Astrocyte (in vitro differentiated cells and primary cell): ENCODE measurements at regions not wholly inside any gene's neighbourhood (a gene's known extent, or its start where the extent isn't known, plus 50 kb on each side); places are given as distances from the start of the nearest gene placed in this dataset.

Source experiments
- DNase-seq: peaks from one replicate; pipeline ENCODE4 v3.0.0-alpha.2; 2010; ENCODE audit warnings: low read depth
- FAIRE-seq: peaks from 2 replicates; lab custom pipeline; 2011; peaks lifted over from hg19 to GRCh38; lab: Jason Lieb, UNC
- H2AFZ ChIP-seq: 2 replicates; pipeline ENCODE4 v1.6.0; 2012; ENCODE audit warnings: low read depth, low read length, inconsistent platforms
- H3K27ac ChIP-seq: 2 replicates; pipeline ENCODE4 v1.5.1; 2011; ENCODE audit warnings: low read depth, low read length, inconsistent platforms
- H3K27me3 ChIP-seq: 2 replicates; pipeline ENCODE4 v1.6.0; 2011; ENCODE audit warnings: low read length, inconsistent platforms; ENCODE audit not compliant: insufficient read depth
- H3K36me3 ChIP-seq: 2 replicates; pipeline ENCODE4 v1.5.1; 2011; ENCODE audit warnings: low read length, inconsistent platforms; ENCODE audit not compliant: insufficient read depth
- H3K4me1 ChIP-seq: 2 replicates; pipeline ENCODE4 v1.5.1; 2011; ENCODE audit warnings: low read length, inconsistent platforms; ENCODE audit not compliant: insufficient read depth
- H3K4me2 ChIP-seq: 2 replicates; pipeline ENCODE4 v1.6.0; 2012; ENCODE audit warnings: low read length, inconsistent platforms
- H3K4me3 ChIP-seq: 2 replicates; pipeline ENCODE4 v1.5.1; 2011; ENCODE audit warnings: low read depth, mild to moderate bottlenecking, low read length, inconsistent platforms; ENCODE audit not compliant: insufficient read depth
- H3K79me2 ChIP-seq: 2 replicates; pipeline ENCODE4 v1.6.0; 2012; ENCODE audit warnings: mild to moderate bottlenecking, low read length, inconsistent platforms; ENCODE audit not compliant: insufficient read depth
- H3K9ac ChIP-seq: 2 replicates; pipeline ENCODE4 v1.6.0; 2012; ENCODE audit warnings: mild to moderate bottlenecking, low read length, inconsistent platforms
- H3K9me3 ChIP-seq: 2 replicates; pipeline ENCODE4 v1.5.1; 2012; ENCODE audit warnings: low read depth, mild to moderate bottlenecking, low read length, inconsistent platforms; ENCODE audit not compliant: insufficient read depth
- H4K20me1 ChIP-seq: 2 replicates; pipeline ENCODE4 v1.6.0; 2012; ENCODE audit warnings: low read length, inconsistent platforms; ENCODE audit not compliant: insufficient read depth
- H3K27ac Mint-ChIP-seq: one replicate; pipeline ENCODE4 v1.8.0; 2021; ENCODE audit warnings: mild to moderate bottlenecking, mixed read lengths; ENCODE audit not compliant: unreplicated experiment
- H3K27me3 Mint-ChIP-seq: one replicate; pipeline ENCODE4 v1.8.0; 2021; ENCODE audit warnings: low read depth, mixed read lengths; ENCODE audit not compliant: unreplicated experiment
- H3K36me3 Mint-ChIP-seq: one replicate; pipeline ENCODE4 v1.8.0; 2021; ENCODE audit warnings: low read depth, mixed read lengths; ENCODE audit not compliant: unreplicated experiment
- H3K4me1 Mint-ChIP-seq: one replicate; pipeline ENCODE4 v1.8.0; 2021; ENCODE audit warnings: low read depth, mixed read lengths; ENCODE audit not compliant: unreplicated experiment
- H3K4me3 Mint-ChIP-seq: one replicate; pipeline ENCODE4 v1.8.0; 2021; ENCODE audit warnings: mild to moderate bottlenecking, moderate library complexity, mixed read lengths; ENCODE audit not compliant: unreplicated experiment
- H3K9me3 Mint-ChIP-seq: one replicate; pipeline ENCODE4 v1.8.0; 2021; ENCODE audit warnings: mild to moderate bottlenecking, mixed read lengths; ENCODE audit not compliant: unreplicated experiment
- EZH2 ChIP-seq: IDR thresholded peaks from 2 replicates; pipeline ENCODE4 v1.6.1; 2012; ENCODE audit warnings: mild to moderate bottlenecking, low read length, inconsistent platforms; ENCODE audit not compliant: insufficient read depth
- TF ChIP-seq, protein P1 (sequence below): IDR thresholded peaks from 2 replicates; pipeline ENCODE4 v1.5.1; 2011; ENCODE audit warnings: low read depth, mild to moderate bottlenecking, inconsistent platforms, low read length, moderate library complexity; ENCODE audit not compliant: insufficient read depth

- no peak overlapping the region for H3K9ac ChIP-seq
- no peak overlapping the region for H2AFZ ChIP-seq
- H3K4me1 Mint-ChIP-seq, result no peaks in the 10 kb centered on the region
- no peaks in the 10 kb centered on the region for H3K36me3 Mint-ChIP-seq
- no peak overlapping the region for H3K27ac Mint-ChIP-seq
- DNase-seq (no peak), FAIRE-seq (no peak)
- no peak overlapping the region for H3K4me3 ChIP-seq
- no peaks in the 10 kb centered on the region for H3K9me3 Mint-ChIP-seq
- no peaks in the 10 kb centered on the region for H3K36me3 ChIP-seq
- no peak overlapping the region for H3K4me2 ChIP-seq
- no peaks in the 10 kb centered on the region for H4K20me1 ChIP-seq
- H3K27me3 ChIP-seq, result no peaks in the 10 kb centered on the region
- H3K79me2 ChIP-seq, result no peaks in the 10 kb centered on the region
- H3K27me3 Mint-ChIP-seq, result no peaks in the 10 kb centered on the region
- no peaks in the 10 kb centered on the region for H3K9me3 ChIP-seq
- H3K4me3 Mint-ChIP-seq, result no peak overlapping the region
- TF ChIP-seq EZH2, result no peak
- TF ChIP-seq, protein P1, sequence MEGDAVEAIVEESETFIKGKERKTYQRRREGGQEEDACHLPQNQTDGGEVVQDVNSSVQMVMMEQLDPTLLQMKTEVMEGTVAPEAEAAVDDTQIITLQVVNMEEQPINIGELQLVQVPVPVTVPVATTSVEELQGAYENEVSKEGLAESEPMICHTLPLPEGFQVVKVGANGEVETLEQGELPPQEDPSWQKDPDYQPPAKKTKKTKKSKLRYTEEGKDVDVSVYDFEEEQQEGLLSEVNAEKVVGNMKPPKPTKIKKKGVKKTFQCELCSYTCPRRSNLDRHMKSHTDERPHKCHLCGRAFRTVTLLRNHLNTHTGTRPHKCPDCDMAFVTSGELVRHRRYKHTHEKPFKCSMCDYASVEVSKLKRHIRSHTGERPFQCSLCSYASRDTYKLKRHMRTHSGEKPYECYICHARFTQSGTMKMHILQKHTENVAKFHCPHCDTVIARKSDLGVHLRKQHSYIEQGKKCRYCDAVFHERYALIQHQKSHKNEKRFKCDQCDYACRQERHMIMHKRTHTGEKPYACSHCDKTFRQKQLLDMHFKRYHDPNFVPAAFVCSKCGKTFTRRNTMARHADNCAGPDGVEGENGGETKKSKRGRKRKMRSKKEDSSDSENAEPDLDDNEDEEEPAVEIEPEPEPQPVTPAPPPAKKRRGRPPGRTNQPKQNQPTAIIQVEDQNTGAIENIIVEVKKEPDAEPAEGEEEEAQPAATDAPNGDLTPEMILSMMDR, result no peak
- no peaks in the 10 kb centered on the region for H3K4me1 ChIP-seq
- no peak overlapping the region for H3K27ac ChIP-seq
Observed at GRCh38 chr2:51986101-51986500, 954.2 kb upstream of the NRXN1 start.

DNA sequence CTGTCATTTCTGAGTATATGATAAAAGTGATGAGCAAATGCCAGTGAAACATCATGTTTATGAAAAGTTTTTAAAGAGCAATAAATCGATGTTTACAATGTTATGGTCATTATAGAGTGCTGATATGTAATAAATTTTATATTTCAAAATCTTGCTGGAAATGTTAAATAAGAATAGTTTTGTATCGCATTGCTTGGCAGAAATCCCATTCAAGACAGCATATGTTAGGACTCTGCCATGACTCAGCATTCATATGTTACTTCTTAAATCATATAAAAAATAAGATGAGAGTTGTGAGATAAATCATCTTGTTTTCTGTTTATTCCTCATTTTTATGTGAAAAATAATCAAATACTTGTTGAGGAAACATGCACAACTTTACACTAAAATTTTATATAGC, 949.9 kb upstream of the NRXN1 start:
- no peaks in the 10 kb centered on the region for H3K27me3 ChIP-seq
- no peak overlapping the region for H3K9ac ChIP-seq
- H3K27ac Mint-ChIP-seq, result no peak overlapping the region
- no peaks in the 10 kb centered on the region for H3K27me3 Mint-ChIP-seq
- TF ChIP-seq, protein P1, result no peak
- TF ChIP-seq EZH2, result no peak
- no peaks in the 10 kb centered on the region for H4K20me1 ChIP-seq
- no peaks in the 10 kb centered on the region for H3K36me3 Mint-ChIP-seq
- H3K36me3 ChIP-seq, result no peaks in the 10 kb centered on the region
- no peak overlapping the region for H3K4me2 ChIP-seq
- H3K79me2 ChIP-seq, result no peaks in the 10 kb centered on the region
- no peak overlapping the region for H3K4me3 ChIP-seq
- H3K27ac ChIP-seq, result no peak overlapping the region
- no peaks in the 10 kb centered on the region for H3K4me1 Mint-ChIP-seq
- no peak overlapping the region for H3K4me3 Mint-ChIP-seq
- DNase-seq (peak; percentile 13), FAIRE-seq (no peak)
- no peaks in the 10 kb centered on the region for H3K9me3 Mint-ChIP-seq
- H3K9me3 ChIP-seq, result no peaks in the 10 kb centered on the region
- H2AFZ ChIP-seq, result no peak overlapping the region
- H3K4me1 ChIP-seq, result no peaks in the 10 kb centered on the region

DNA sequence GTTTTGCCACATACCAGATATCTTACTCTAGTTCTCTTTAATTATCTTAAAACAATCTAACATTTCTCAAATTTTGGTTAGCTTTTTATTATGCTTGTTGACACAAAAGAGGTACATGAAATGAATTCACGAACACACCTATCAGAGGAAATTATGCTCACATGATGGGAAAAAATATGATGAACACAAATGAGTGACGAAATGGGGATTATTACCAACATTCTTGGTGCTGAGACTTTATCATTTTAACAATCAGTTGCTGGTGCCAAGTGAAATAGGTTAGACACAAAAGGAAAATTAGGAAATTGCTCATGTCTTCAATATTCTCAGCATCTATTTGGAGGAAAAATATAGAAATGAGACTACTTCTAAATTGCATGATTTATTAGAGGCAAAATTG, 944.7 kb upstream of the NRXN1 start:
- H2AFZ ChIP-seq, result no peak overlapping the region
- no peaks in the 10 kb centered on the region for H3K27me3 Mint-ChIP-seq
- H3K27ac Mint-ChIP-seq, result no peak overlapping the region
- no peak overlapping the region for H3K4me2 ChIP-seq
- H4K20me1 ChIP-seq, result no peaks in the 10 kb centered on the region
- no peak for FAIRE-seq
- no peak overlapping the region for H3K27ac ChIP-seq
- H3K9me3 ChIP-seq, result no peaks in the 10 kb centered on the region
- TF ChIP-seq EZH2, result no peak
- TF ChIP-seq, protein P1, result no peak
- H3K9me3 Mint-ChIP-seq, result no peaks in the 10 kb centered on the region
- H3K4me1 Mint-ChIP-seq, result no peaks in the 10 kb centered on the region
- H3K4me3 ChIP-seq, result no peak overlapping the region
- H3K79me2 ChIP-seq, result no peaks in the 10 kb centered on the region
- no peak overlapping the region for H3K9ac ChIP-seq
- no peak overlapping the region for H3K4me3 Mint-ChIP-seq
- DNase-seq, result no peak
- H3K36me3 ChIP-seq, result no peaks in the 10 kb centered on the region
- no peaks in the 10 kb centered on the region for H3K4me1 ChIP-seq
- no peaks in the 10 kb centered on the region for H3K36me3 Mint-ChIP-seq
- H3K27me3 ChIP-seq, result no peaks in the 10 kb centered on the region
